ENCODE measurements at regions not wholly inside any gene's neighbourhood (a gene's known extent, or its start where the extent isn't known, plus 50 kb on each side); places are given as distances from the start of the nearest gene placed in this dataset.
A peak's percentile ranks its signal among the peaks of the same experiment; 100 is the strongest.
"Not testable (repeated sequence)": the region's sequence is repeated elsewhere in the genome, so short reads cannot be mapped to it uniquely, and the experiment has no call there.

GRCh38 chr2:6139916-6140315 lies 447.7 kb downstream of the SOX11 start:
- TF ChIP-seq CTCF (IDR thresholded peaks at IDR 0.05; ENCODE audit: control insufficient read depth, extremely low read depth, insufficient read depth), result no peak
- H3K4me3 ChIP-seq (ENCODE audit: low read depth, low read length), result no peak overlapping the region
- peak; percentile 55 for DNase-seq (ENCODE audit: low read depth)

DNA sequence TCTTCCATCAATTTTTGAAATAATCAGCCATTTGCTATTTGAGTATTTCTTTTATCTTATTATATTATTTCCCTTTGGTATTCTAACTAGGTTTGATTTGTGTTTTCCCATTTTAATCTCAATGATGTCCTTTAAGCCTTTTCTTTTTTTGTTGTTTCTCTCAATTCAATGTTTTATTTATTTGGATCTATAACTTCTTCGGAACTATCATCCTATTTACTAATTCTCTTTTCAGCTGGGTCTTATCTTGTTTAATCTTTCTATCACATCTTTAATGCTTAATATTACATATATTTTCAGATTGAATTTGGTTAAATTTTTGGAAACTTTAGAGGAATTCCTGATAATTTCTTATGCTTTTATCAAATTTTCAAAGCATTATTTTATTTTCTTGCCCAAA lies 448.3 kb downstream of the SOX11 start:
- no peak for TF ChIP-seq CTCF (IDR thresholded peaks at IDR 0.05; ENCODE audit: control insufficient read depth, extremely low read depth, insufficient read depth)
- DNase-seq (ENCODE audit: low read depth), result no peak

GRCh38 chr2:6143812-6144211 lies 451.6 kb downstream of the SOX11 start:
- TF ChIP-seq CTCF (IDR thresholded peaks at IDR 0.05; ENCODE audit: control insufficient read depth, extremely low read depth, insufficient read depth), result no peak
- DNase-seq (ENCODE audit: low read depth), result no peak
- H3K4me3 ChIP-seq (ENCODE audit: low read depth, low read length), result no peak overlapping the region

More for the DNA sequence above, 448.3 kb downstream of the SOX11 start:
- H3K4me3 ChIP-seq (ENCODE audit: low read depth, low read length), result no peak overlapping the region

DNA sequence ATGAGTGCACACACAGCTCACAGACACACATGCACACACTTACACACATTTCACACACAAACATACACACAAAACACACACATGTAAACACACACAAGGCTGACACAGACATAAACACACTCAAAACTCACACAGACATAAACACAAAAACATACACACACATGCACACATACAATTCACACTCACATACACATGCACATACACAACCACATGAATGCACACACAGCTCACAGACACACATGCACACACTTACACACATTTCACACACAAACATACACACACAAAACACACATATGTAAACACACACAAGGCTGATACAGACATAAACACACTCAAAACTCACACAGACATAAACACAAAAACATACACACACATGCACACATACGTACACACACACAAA lies 455.0 kb downstream of the SOX11 start:
- not testable (repeated sequence) for H3K4me3 ChIP-seq (ENCODE audit: low read depth, low read length); DNase-seq (ENCODE audit: low read depth)

- no peak overlapping the region for H3K4me3 ChIP-seq (ENCODE audit: low read depth, low read length)
- DNase-seq (ENCODE audit: low read depth), result no peak
- no peak for TF ChIP-seq CTCF (IDR thresholded peaks at IDR 0.05; ENCODE audit: control insufficient read depth, extremely low read depth, insufficient read depth)
These were observed 456.7 kb downstream of the SOX11 start for GRCh38 chr2:6148882-6149281.

GRCh38 chr2:6159606-6160005 lies 467.4 kb downstream of the SOX11 start:
- no peak overlapping the region for H3K4me3 ChIP-seq (ENCODE audit: low read depth, low read length)
- no peak for DNase-seq (ENCODE audit: low read depth)
- no peak for TF ChIP-seq CTCF (IDR thresholded peaks at IDR 0.05; ENCODE audit: control insufficient read depth, extremely low read depth, insufficient read depth)

DNA sequence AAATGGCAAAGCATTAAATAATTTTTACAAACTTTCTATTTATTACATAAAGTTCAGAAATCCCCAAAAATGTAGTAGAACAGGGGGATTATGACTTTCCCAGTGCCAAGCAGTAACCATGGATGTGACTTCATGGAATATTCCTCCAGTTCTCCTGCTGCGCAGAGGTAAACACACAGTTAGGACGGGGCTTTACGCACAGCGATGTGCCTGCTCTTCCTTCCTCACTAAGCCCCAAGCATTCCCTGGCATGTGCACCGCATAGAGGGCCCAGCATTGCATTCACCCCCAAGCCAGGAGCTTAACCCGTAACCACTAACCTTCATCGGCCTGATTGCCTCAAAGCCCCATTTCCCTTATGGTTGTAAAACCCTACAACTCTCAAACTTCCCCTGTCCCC lies 471.7 kb downstream of the SOX11 start:
- DNase-seq (ENCODE audit: low read depth), result no peak

More for the DNA sequence above, 471.7 kb downstream of the SOX11 start:
- TF ChIP-seq CTCF (IDR thresholded peaks at IDR 0.05; ENCODE audit: control insufficient read depth, extremely low read depth, insufficient read depth), result no peak
- H3K4me3 ChIP-seq (ENCODE audit: low read depth, low read length), result no peak overlapping the region
